HepG2 (cell line): ENCODE measurements at regions not wholly inside any gene's neighbourhood (a gene's known extent, or its start where the extent isn't known, plus 50 kb on each side); places are given as distances from the start of the nearest gene placed in this dataset.

Experiments used
- ATAC-seq: fragments of 200-7000 bp; cut with Tn5 transposase; 3 replicates; pipeline ENCODE4 v1.9.1; 2020; ENCODE audit warnings: mild to moderate bottlenecking, moderate library complexity
- BruUV-seq: library from RNA; stranded (reverse); fragments of 400-500 nt; replicated peaks from 2 replicates; lab custom pipeline; 2021; lab: Mats Ljungman, UMichigan
- CTCF ChIA-PET: fragments of 300-600 bp; formaldehyde crosslinking; extraction: SDS; loops from one replicate; lab custom pipeline; 2021; ENCODE audit warnings: low total read pairs, inconsistent platforms, low intra/inter-chr PET ratio; lab: Yijun Ruan, JAX
- POLR2A ChIA-PET: fragments of 350-600 bp; sonication (Branson Sonifier 250); formaldehyde crosslinking; loops from one replicate; lab custom pipeline; 2020; ENCODE audit warnings: antibody characterized with exemption, inconsistent platforms; lab: Yijun Ruan, JAX
- DNase-seq: peaks from one replicate; pipeline ENCODE4 v3.0.0-alpha.2; 2015; ENCODE audit warnings: low spot score
- FAIRE-seq: peaks from 3 replicates; lab custom pipeline; 2011; peaks lifted over from hg19 to GRCh38; lab: Jason Lieb, UNC
- H2AFZ ChIP-seq: one replicate; pipeline ENCODE4 v1.6.1; 2011; ENCODE audit warnings: low read length, inconsistent platforms
- H3K27ac ChIP-seq: fragments of 300-600 bp; 3 replicates; pipeline ENCODE4 v1.8.0; 2011; ENCODE audit warnings: mixed run types, mild to moderate bottlenecking, mixed read lengths, low read length, inconsistent platforms; ENCODE audit not compliant: insufficient read depth; ENCODE audit errors: extremely low read length
- H3K27me3 ChIP-seq, 2 experiments: fragments of 200-600 bp in 1 of 2; 2 replicates in 1 of 2; 3 replicates in 1 of 2; pipeline versions ENCODE4 v1.6.0 to v1.8.0; 2011; ENCODE audit warnings: low read length in 2 of 2, mild to moderate bottlenecking in 2 of 2, moderate library complexity in 2 of 2, inconsistent platforms in 1 of 2; ENCODE audit not compliant: insufficient read depth in 2 of 2, control insufficient read depth in 1 of 2
- H3K36me3 ChIP-seq, 2 experiments: fragments of 200-600 bp in 1 of 2; replicated peaks in 1 of 2; 2 replicates in 1 of 2; 3 replicates in 1 of 2; pipeline versions ENCODE4 v1.5.1 to v1.8.0; 2011; ENCODE audit warnings: low read length in 2 of 2, inconsistent platforms in 1 of 2; ENCODE audit not compliant: insufficient read depth in 2 of 2, control insufficient read depth in 1 of 2
- H3K4me1 ChIP-seq: 2 replicates; pipeline ENCODE4 v1.5.1; 2012; ENCODE audit warnings: low read length, inconsistent platforms; ENCODE audit not compliant: insufficient read depth
- H3K4me2 ChIP-seq: 2 replicates; pipeline ENCODE4 v1.6.0; 2011; ENCODE audit warnings: low read depth, low read length, inconsistent platforms
- H3K4me3 ChIP-seq, 3 experiments: fragments of 200-600 bp in 1 of 3; sonication (generic), shearing (Covaris generic) in 1 of 3; replicated peaks in 1 of 3; 2 replicates each; pipeline ENCODE4 v1.5.1; 2011 to 2016; ENCODE audit warnings: low read length in 3 of 3, inconsistent platforms in 2 of 3, low read depth in 2 of 3, mild to moderate bottlenecking in 2 of 3, control low read depth in 1 of 3, mixed read lengths in 1 of 3; ENCODE audit not compliant: insufficient read depth in 1 of 3
- H3K79me2 ChIP-seq: one replicate; pipeline ENCODE4 v1.6.1; 2011; ENCODE audit warnings: low read length, inconsistent platforms; ENCODE audit not compliant: insufficient read depth
- H3K9ac ChIP-seq: 2 replicates; pipeline ENCODE4 v1.6.0; 2011; ENCODE audit warnings: mild to moderate bottlenecking, low read depth, low read length, inconsistent platforms; ENCODE audit not compliant: insufficient read depth
- H3K9me3 ChIP-seq: 2 replicates; pipeline ENCODE4 v1.5.1; 2012; ENCODE audit warnings: mild to moderate bottlenecking, low read length
- H4K20me1 ChIP-seq: 2 replicates; pipeline ENCODE4 v1.6.0; 2011; ENCODE audit warnings: inconsistent platforms, mild to moderate bottlenecking, low read length, moderate library complexity; ENCODE audit not compliant: insufficient read depth
- ADNP ChIP-seq: sonication (generic); formaldehyde crosslinking; IDR thresholded peaks from 2 replicates; pipeline ENCODE4 v1.4.0; 2020; ENCODE audit warnings: missing genetic modification reagents
- CHD4 ChIP-seq: fragments of 200-600 bp; sonication (generic); IDR thresholded peaks from 2 replicates; pipeline ENCODE4 v1.7.0; 2017; ENCODE audit warnings: mild to moderate bottlenecking, low read length, borderline replicate concordance
- ETV6 ChIP-seq: sonication (generic); formaldehyde crosslinking; conservative IDR thresholded peaks from 2 replicates; pipeline ENCODE4 v1.4.0; 2020; ENCODE audit warnings: missing genetic modification reagents
- GATAD2A ChIP-seq: IDR thresholded peaks from 2 replicates; pipeline ENCODE4 v1.6.1; 2016
- HDAC2 ChIP-seq: sonication (generic); formaldehyde crosslinking; IDR thresholded peaks from 2 replicates; pipeline ENCODE4 v1.4.0; 2020; ENCODE audit warnings: missing genetic modification reagents
- KAT2B ChIP-seq: fragments of 150-350 bp; IDR thresholded peaks from 2 replicates; pipeline ENCODE4 v1.6.1; 2014; ENCODE audit warnings: low read depth, low read length, borderline replicate concordance
- MED8 ChIP-seq: sonication (generic); formaldehyde crosslinking; IDR thresholded peaks from 2 replicates; pipeline ENCODE4 v1.8.1; 2023; ENCODE audit warnings: mild to moderate bottlenecking, missing genetic modification reagents; ENCODE audit not compliant: insufficient replicate concordance
- RARA ChIP-seq: IDR thresholded peaks from 2 replicates; pipeline ENCODE4 v1.6.1; 2016; ENCODE audit warnings: missing genetic modification reagents, missing compliant biosample characterization
- RFX1 ChIP-seq: fragments of 450-650 bp; IDR thresholded peaks from 2 replicates; pipeline ENCODE4 v1.6.1; 2017
- RFXANK ChIP-seq: IDR thresholded peaks from 2 replicates; pipeline ENCODE4 v1.6.1; 2016
- TEAD3 ChIP-seq: optimal IDR thresholded peaks from 2 replicates; pipeline ENCODE3; 2016; ENCODE audit warnings: borderline replicate concordance
- ZFP41 ChIP-seq: sonication (generic); formaldehyde crosslinking; IDR thresholded peaks from 2 replicates; pipeline ENCODE4 v1.4.0; 2020; ENCODE audit warnings: mild to moderate bottlenecking, missing genetic modification reagents, borderline replicate concordance
- ZNF335 ChIP-seq: sonication (generic); formaldehyde crosslinking; IDR thresholded peaks from 2 replicates; pipeline ENCODE4 v1.4.0; 2020; ENCODE audit warnings: missing genetic modification reagents
- ZNF451 ChIP-seq: sonication (generic); formaldehyde crosslinking; IDR thresholded peaks from 2 replicates; pipeline ENCODE4 v1.5.0; 2020; ENCODE audit warnings: mild to moderate bottlenecking, missing genetic modification reagents
- ZNF549 ChIP-seq: sonication (generic); formaldehyde crosslinking; IDR thresholded peaks from 2 replicates; pipeline ENCODE4 v1.5.0; 2020; ENCODE audit warnings: missing genetic modification reagents
- ZNF780A ChIP-seq: sonication (generic); formaldehyde crosslinking; IDR thresholded peaks from 2 replicates; pipeline ENCODE4 v1.8.0; 2022; ENCODE audit warnings: mild to moderate bottlenecking, missing genetic modification reagents, moderate library complexity
- ZSCAN20 ChIP-seq: sonication (generic); formaldehyde crosslinking; IDR thresholded peaks from 2 replicates; pipeline ENCODE4 v1.4.0; 2020; ENCODE audit warnings: missing genetic modification reagents, mild to moderate bottlenecking, borderline replicate concordance
- WGBS: methylation state at CpG from one replicate; pipeline ENCODE4 v1.1.6; 2017; ENCODE audit warnings: low lambda C conversion rate; 5-methylcytosine and 5-hydroxymethylcytosine counted together
- in situ Hi-C: cut with HindIII; loops from 2 replicates; pipeline ENCODE4 v1.10.0; 2017; ENCODE audit warnings: low pct_unique_long_range_greater_than_20kb; ENCODE audit not compliant: extremely low pct_ligation_motif_present
- intact Hi-C: fragments of 100-400 bp; cut with micrococcal nuclease; formaldehyde crosslinking; loops from one replicate; pipeline ENCODE4 v1.10.0; 2022; ENCODE audit not compliant: unreplicated experiment
- TF ChIP-seq, protein P1 (sequence below): sonication (generic); formaldehyde crosslinking; IDR thresholded peaks from 2 replicates; pipeline ENCODE4 v1.4.0; 2020; ENCODE audit warnings: mild to moderate bottlenecking, missing genetic modification reagents

DNA sequence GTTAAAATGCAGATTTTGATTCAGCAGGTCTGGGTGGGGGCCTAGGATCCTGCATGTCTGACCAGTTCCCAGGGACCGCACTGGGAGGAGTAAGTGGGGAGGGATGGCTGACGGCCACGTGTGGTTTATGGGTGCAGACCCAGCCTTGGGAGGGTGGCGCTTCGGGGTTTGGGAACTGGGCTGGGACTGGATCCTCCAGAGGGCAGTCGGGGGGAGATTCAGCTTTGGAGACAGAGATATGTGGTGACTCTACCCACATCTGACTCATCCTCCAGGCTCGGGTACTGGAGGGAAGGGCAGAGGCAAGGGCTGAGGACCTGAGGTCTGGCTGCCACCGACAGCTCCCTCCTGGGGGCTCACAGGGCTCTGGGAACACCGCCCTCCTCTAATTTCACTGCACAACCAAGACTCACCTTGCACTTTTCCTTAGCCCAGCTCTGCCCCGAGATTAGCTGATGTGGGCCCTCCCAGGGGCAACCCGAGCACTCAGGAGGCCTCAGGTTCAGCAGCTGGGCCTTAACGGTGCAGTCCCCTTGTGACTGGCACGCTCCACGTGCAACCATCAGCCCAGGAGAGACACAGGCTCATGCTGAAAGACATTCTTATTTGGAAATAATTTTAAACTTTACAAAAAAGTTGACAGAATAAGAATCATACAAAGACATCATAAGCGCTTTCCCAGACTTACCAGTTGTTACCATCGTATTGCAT, 172.8 kb upstream of the PMEPA1 start:
- DNase-seq (no peak), ATAC-seq (no peak; the same call in 2 of the 3 replicates), FAIRE-seq (no peak)
- Histone ChIP-seq H3K4me1 (no peaks in the 10 kb centered on the region), H3K79me2 (no peaks in the 10 kb centered on the region), H3K36me3 (no peaks in the 10 kb centered on the region), H4K20me1 (no peaks in the 10 kb centered on the region), H2AFZ (no peak overlapping the region), H3K27me3 (peaks cover 6 to 62% of the 10 kb centered on the region in 2 experiments; a peak in 4 of 5 replicates), H3K9me3 (no peaks in the 10 kb centered on the region), H3K4me3 (no peak overlapping the region), H3K27ac (no peak overlapping the region), H3K4me2 (no peak overlapping the region), H3K9ac (no peak overlapping the region)
- BruUV-seq = no TSS peak
- 23% methylated on average over 16 of the region's 16 CpGs for WGBS
- TF ChIP-seq RFXANK (CRISPR knock-in tag) (no peak), MED8 (no peak), ETV6 (CRISPR knock-in tag) (no peak), RFX1 (no peak), ZSCAN20 (CRISPR knock-in tag) (no peak), ZFP41 (CRISPR knock-in tag) (no peak), CHD4 (no peak), ZNF451 (no peak), GATAD2A (no peak), ADNP (no peak), KAT2B (no peak), ZNF549 (CRISPR knock-in tag) (no peak), ZNF780A (no peak), TEAD3 (no peak), ZNF335 (CRISPR knock-in tag) (no peak), HDAC2 (CRISPR knock-in tag) (no peak), RARA (CRISPR knock-in tag) (no peak)
- TF ChIP-seq, protein P1, sequence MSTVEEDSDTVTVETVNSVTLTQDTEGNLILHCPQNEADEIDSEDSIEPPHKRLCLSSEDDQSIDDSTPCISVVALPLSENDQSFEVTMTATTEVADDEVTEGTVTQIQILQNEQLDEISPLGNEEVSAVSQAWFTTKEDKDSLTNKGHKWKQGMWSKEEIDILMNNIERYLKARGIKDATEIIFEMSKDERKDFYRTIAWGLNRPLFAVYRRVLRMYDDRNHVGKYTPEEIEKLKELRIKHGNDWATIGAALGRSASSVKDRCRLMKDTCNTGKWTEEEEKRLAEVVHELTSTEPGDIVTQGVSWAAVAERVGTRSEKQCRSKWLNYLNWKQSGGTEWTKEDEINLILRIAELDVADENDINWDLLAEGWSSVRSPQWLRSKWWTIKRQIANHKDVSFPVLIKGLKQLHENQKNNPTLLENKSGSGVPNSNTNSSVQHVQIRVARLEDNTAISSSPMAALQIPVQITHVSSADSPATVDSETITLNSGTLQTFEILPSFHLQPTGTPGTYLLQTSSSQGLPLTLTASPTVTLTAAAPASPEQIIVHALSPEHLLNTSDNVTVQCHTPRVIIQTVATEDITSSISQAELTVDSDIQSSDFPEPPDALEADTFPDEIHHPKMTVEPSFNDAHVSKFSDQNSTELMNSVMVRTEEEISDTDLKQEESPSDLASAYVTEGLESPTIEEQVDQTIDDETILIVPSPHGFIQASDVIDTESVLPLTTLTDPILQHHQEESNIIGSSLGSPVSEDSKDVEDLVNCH (CRISPR knock-in tag) = no peak
- intact Hi-C loops (no loop called here), in situ Hi-C loops (no loop called here)
- CTCF ChIA-PET = no interaction called here
- POLR2A ChIA-PET = no interaction called here
